ENCODE measurements at regions not wholly inside any gene's neighbourhood (a gene's known extent, or its start where the extent isn't known, plus 50 kb on each side); places are given as distances from the start of the nearest gene placed in this dataset.
"Not testable (repeated sequence)": the region's sequence is repeated elsewhere in the genome, so short reads cannot be mapped to it uniquely, and the experiment has no call there.

- not testable (repeated sequence) for TF ChIP-seq POLR2AphosphoS5, CTCF, POLR2A, EP300 (IDR thresholded peaks at IDR 0.05)
Observed at GRCh38 chr16:29177888-29178726, 193.3 kb downstream of the LAT start.

Data from suprapubic skin (tissue), 4 donors.